Dendritic cell treated with granulocyte-macrophage colony-stimulating factor and Interleukin-4, amounts not matched to agents 40 ng/mL and 50 ng/mL, for 4 days (primary cell): ENCODE measurements at regions not wholly inside any gene's neighbourhood (a gene's known extent, or its start where the extent isn't known, plus 50 kb on each side); places are given as distances from the start of the nearest gene placed in this dataset.

Experiments used
- H3K27ac Mint-ChIP-seq: one replicate; pipeline ENCODE4 v1.8.0; 2022; ENCODE audit warnings: mild to moderate bottlenecking, mixed read lengths
- H3K27me3 Mint-ChIP-seq: one replicate; pipeline ENCODE4 v1.8.0; 2022; ENCODE audit warnings: mild to moderate bottlenecking, mixed read lengths
- H3K36me3 Mint-ChIP-seq: one replicate; pipeline ENCODE4 v1.8.0; 2022; ENCODE audit warnings: low read depth, mixed read lengths
- H3K4me1 Mint-ChIP-seq: one replicate; pipeline ENCODE4 v1.8.0; 2022; ENCODE audit warnings: low read depth, mixed read lengths
- H3K4me3 Mint-ChIP-seq: one replicate; pipeline ENCODE4 v1.8.0; 2022; ENCODE audit warnings: mild to moderate bottlenecking, moderate library complexity, mixed read lengths
- H3K9me3 Mint-ChIP-seq: one replicate; pipeline ENCODE4 v1.8.0; 2022; ENCODE audit warnings: mixed read lengths
- intact Hi-C: fragments of 100-400 bp; cut with micrococcal nuclease; formaldehyde crosslinking; loops from one replicate; pipeline ENCODE4 v1.15.0; 2022

- peaks cover 40% of the 10 kb centered on the region for H3K9me3 Mint-ChIP-seq
- H3K36me3 Mint-ChIP-seq = no peaks in the 10 kb centered on the region
- no peak overlapping the region for H3K4me3 Mint-ChIP-seq
- no peaks in the 10 kb centered on the region for H3K27me3 Mint-ChIP-seq
- H3K4me1 Mint-ChIP-seq = no peaks in the 10 kb centered on the region
- intact Hi-C loops = no loop called here
- H3K27ac Mint-ChIP-seq = no peak overlapping the region
Measured at GRCh38 chr22:48015701-48016100, 1253.3 kb downstream of the TBC1D22A start.

- Mint-ChIP-seq H3K36me3 (no peaks in the 10 kb centered on the region), H3K27ac (no peak overlapping the region), H3K4me3 (no peak overlapping the region), H3K4me1 (no peaks in the 10 kb centered on the region), H3K9me3 (no peaks in the 10 kb centered on the region), H3K27me3 (peaks cover 4% of the 10 kb centered on the region)
- intact Hi-C loops = no loop called here
Measured at GRCh38 chr22:48004936-48005335, 1242.5 kb downstream of the TBC1D22A start.

GRCh38 chr22:48004038-48004437, 1241.6 kb downstream of the TBC1D22A start:
- H3K36me3 Mint-ChIP-seq = no peaks in the 10 kb centered on the region
- no peak overlapping the region for H3K4me3 Mint-ChIP-seq
- H3K27ac Mint-ChIP-seq = no peak overlapping the region
- no peaks in the 10 kb centered on the region for H3K9me3 Mint-ChIP-seq
- H3K4me1 Mint-ChIP-seq = no peaks in the 10 kb centered on the region
- peaks cover 4% of the 10 kb centered on the region for H3K27me3 Mint-ChIP-seq
- intact Hi-C loops = no loop called here

GRCh38 chr22:48001101-48001500, 1238.7 kb downstream of the TBC1D22A start:
- Mint-ChIP-seq H3K36me3 (no peaks in the 10 kb centered on the region), H3K27ac (no peak overlapping the region), H3K4me1 (no peaks in the 10 kb centered on the region), H3K9me3 (no peaks in the 10 kb centered on the region), H3K27me3 (peaks cover 4% of the 10 kb centered on the region), H3K4me3 (no peak overlapping the region)
- intact Hi-C loops = no loop called here

GRCh38 chr22:47997612-47998011, 1235.2 kb downstream of the TBC1D22A start:
- H3K27ac Mint-ChIP-seq = no peak overlapping the region
- no peaks in the 10 kb centered on the region for H3K4me1 Mint-ChIP-seq
- no peak overlapping the region for H3K4me3 Mint-ChIP-seq
- no peaks in the 10 kb centered on the region for H3K9me3 Mint-ChIP-seq
- H3K36me3 Mint-ChIP-seq = no peaks in the 10 kb centered on the region
- intact Hi-C loops = no loop called here
- no peaks in the 10 kb centered on the region for H3K27me3 Mint-ChIP-seq

- Mint-ChIP-seq H3K9me3 (no peaks in the 10 kb centered on the region), H3K27ac (no peak overlapping the region), H3K4me3 (no peak overlapping the region), H3K36me3 (no peaks in the 10 kb centered on the region), H3K27me3 (no peaks in the 10 kb centered on the region), H3K4me1 (no peaks in the 10 kb centered on the region)
- intact Hi-C loops = no loop called here
Measured at GRCh38 chr22:47997052-47997590, 1234.7 kb downstream of the TBC1D22A start.

GRCh38 chr22:47996446-47996857, 1234.0 kb downstream of the TBC1D22A start:
- Mint-ChIP-seq H3K36me3 (no peaks in the 10 kb centered on the region), H3K27ac (no peak overlapping the region), H3K27me3 (no peaks in the 10 kb centered on the region), H3K4me3 (no peak overlapping the region), H3K9me3 (no peaks in the 10 kb centered on the region), H3K4me1 (no peaks in the 10 kb centered on the region)
- intact Hi-C loops = no loop called here

GRCh38 chr22:47995718-47996117, 1233.3 kb downstream of the TBC1D22A start:
- H3K4me3 Mint-ChIP-seq = no peak overlapping the region
- intact Hi-C loops = no loop called here
- no peaks in the 10 kb centered on the region for H3K27me3 Mint-ChIP-seq
- no peaks in the 10 kb centered on the region for H3K9me3 Mint-ChIP-seq
- H3K4me1 Mint-ChIP-seq = no peaks in the 10 kb centered on the region
- no peaks in the 10 kb centered on the region for H3K36me3 Mint-ChIP-seq
- no peak overlapping the region for H3K27ac Mint-ChIP-seq

- no peaks in the 10 kb centered on the region for H3K4me1 Mint-ChIP-seq
- no peak overlapping the region for H3K27ac Mint-ChIP-seq
- no peaks in the 10 kb centered on the region for H3K36me3 Mint-ChIP-seq
- no peaks in the 10 kb centered on the region for H3K9me3 Mint-ChIP-seq
- intact Hi-C loops = no loop called here
- no peak overlapping the region for H3K4me3 Mint-ChIP-seq
- H3K27me3 Mint-ChIP-seq = no peaks in the 10 kb centered on the region
Measured at GRCh38 chr22:47995264-47995627, 1232.8 kb downstream of the TBC1D22A start.

GRCh38 chr22:47994601-47995263, 1232.3 kb downstream of the TBC1D22A start:
- no peaks in the 10 kb centered on the region for H3K27me3 Mint-ChIP-seq
- H3K36me3 Mint-ChIP-seq = no peaks in the 10 kb centered on the region
- H3K27ac Mint-ChIP-seq = no peak overlapping the region
- no peaks in the 10 kb centered on the region for H3K4me1 Mint-ChIP-seq
- no peak overlapping the region for H3K4me3 Mint-ChIP-seq
- H3K9me3 Mint-ChIP-seq = no peaks in the 10 kb centered on the region
- intact Hi-C loops = no loop called here

GRCh38 chr22:47994045-47994444, 1231.6 kb downstream of the TBC1D22A start:
- H3K27me3 Mint-ChIP-seq = no peaks in the 10 kb centered on the region
- no peaks in the 10 kb centered on the region for H3K36me3 Mint-ChIP-seq
- no peaks in the 10 kb centered on the region for H3K4me1 Mint-ChIP-seq
- intact Hi-C loops = no loop called here
- H3K9me3 Mint-ChIP-seq = no peaks in the 10 kb centered on the region
- H3K27ac Mint-ChIP-seq = no peak overlapping the region
- no peak overlapping the region for H3K4me3 Mint-ChIP-seq

- no peaks in the 10 kb centered on the region for H3K27me3 Mint-ChIP-seq
- no peaks in the 10 kb centered on the region for H3K36me3 Mint-ChIP-seq
- intact Hi-C loops = no loop called here
- no peak overlapping the region for H3K4me3 Mint-ChIP-seq
- H3K9me3 Mint-ChIP-seq = peaks cover 27% of the 10 kb centered on the region
- no peaks in the 10 kb centered on the region for H3K4me1 Mint-ChIP-seq
- no peak overlapping the region for H3K27ac Mint-ChIP-seq
Measured at GRCh38 chr22:47990481-47990880, 1228.0 kb downstream of the TBC1D22A start.

GRCh38 chr22:47987885-47988515, 1225.5 kb downstream of the TBC1D22A start:
- Mint-ChIP-seq H3K4me3 (no peak overlapping the region), H3K36me3 (no peaks in the 10 kb centered on the region), H3K9me3 (peaks cover 27% of the 10 kb centered on the region), H3K27me3 (no peaks in the 10 kb centered on the region), H3K27ac (no peak overlapping the region), H3K4me1 (no peaks in the 10 kb centered on the region)
- intact Hi-C loops = no loop called here

GRCh38 chr22:47976219-47976618, 1213.8 kb downstream of the TBC1D22A start:
- H3K9me3 Mint-ChIP-seq = peaks cover 6% of the 10 kb centered on the region
- no peaks in the 10 kb centered on the region for H3K27me3 Mint-ChIP-seq
- intact Hi-C loops = no loop called here
- no peak overlapping the region for H3K27ac Mint-ChIP-seq
- no peaks in the 10 kb centered on the region for H3K36me3 Mint-ChIP-seq
- H3K4me3 Mint-ChIP-seq = no peak overlapping the region
- H3K4me1 Mint-ChIP-seq = no peaks in the 10 kb centered on the region

GRCh38 chr22:47967831-47968230, 1205.4 kb downstream of the TBC1D22A start:
- Mint-ChIP-seq H3K27me3 (no peaks in the 10 kb centered on the region), H3K9me3 (no peaks in the 10 kb centered on the region), H3K4me3 (no peak overlapping the region), H3K27ac (no peak overlapping the region), H3K36me3 (no peaks in the 10 kb centered on the region), H3K4me1 (no peaks in the 10 kb centered on the region)
- intact Hi-C loops = no loop called here
